PC-9 (cell line): ENCODE measurements at regions not wholly inside any gene's neighbourhood (a gene's known extent, or its start where the extent isn't known, plus 50 kb on each side); places are given as distances from the start of the nearest gene placed in this dataset.

Source experiments
- BruUV-seq: library from RNA; stranded (reverse); fragments of 400-500 nt; replicated peaks from 2 replicates; lab custom pipeline; 2021; lab: Mats Ljungman, UMichigan
- CTCF ChIA-PET: fragments of 300-600 bp; sonication (Branson Sonifier 250); formaldehyde crosslinking; loops from one replicate; lab custom pipeline; 2022; ENCODE audit warnings: antibody characterized with exemption; lab: Charles Lee
- POLR2A ChIA-PET: fragments of 300-600 bp; sonication (Branson Sonifier 250); formaldehyde crosslinking; loops from one replicate; lab custom pipeline; 2022; ENCODE audit warnings: antibody characterized with exemption; ENCODE audit not compliant: unreplicated experiment; lab: Charles Lee
- DNase-seq, 2 experiments: peaks; one replicate each; pipeline versions ENCODE4 v3.0.0 to v3.0.0-alpha.2; 2015 to 2022; ENCODE audit warnings: mixed read lengths in 1 of 2
- H2AFZ ChIP-seq: fragments of 200-600 bp; sonication (generic); 2 replicates; pipeline ENCODE4 v1.8.1; 2017; ENCODE audit warnings: antibody characterized with exemption
- H3F3A ChIP-seq: fragments of 200-600 bp; sonication (generic); 2 replicates; pipeline ENCODE4 v1.8.1; 2017; ENCODE audit warnings: antibody characterized with exemption, mild to moderate bottlenecking, low read depth; ENCODE audit not compliant: insufficient read depth
- H3K27ac ChIP-seq: fragments of 200-600 bp; sonication (generic); 2 replicates; pipeline ENCODE4 v1.6.1; 2016; ENCODE audit warnings: mixed run types
- H3K27me3 ChIP-seq: fragments of 200-600 bp; sonication (generic); 2 replicates; pipeline ENCODE4 v1.6.1; 2016; ENCODE audit warnings: low read depth, mixed run types; ENCODE audit not compliant: insufficient read depth
- H3K36me3 ChIP-seq: fragments of 200-600 bp; sonication (generic); 2 replicates; pipeline ENCODE4 v1.6.1; 2016; ENCODE audit warnings: low read depth, mixed run types
- H3K4me1 ChIP-seq: fragments of 200-600 bp; sonication (generic); replicated peaks from 2 replicates; pipeline ENCODE4 v1.6.1; 2016; ENCODE audit warnings: mixed run types; ENCODE audit not compliant: insufficient read depth
- H3K4me2 ChIP-seq: fragments of 200-600 bp; sonication (generic); 2 replicates; pipeline ENCODE4 v1.6.1; 2017; ENCODE audit warnings: mixed run types
- H3K4me3 ChIP-seq: fragments of 200-600 bp; sonication (generic); 2 replicates; pipeline ENCODE4 v1.6.1; 2016; ENCODE audit warnings: mixed run types
- H3K79me2 ChIP-seq: fragments of 200-600 bp; sonication (generic); 2 replicates; pipeline ENCODE4 v1.6.1; 2017; ENCODE audit warnings: low read depth, mixed run types
- H3K9me2 ChIP-seq: fragments of 200-600 bp; sonication (generic); 2 replicates; pipeline ENCODE4 v1.8.1; 2017; ENCODE audit warnings: mild to moderate bottlenecking; ENCODE audit not compliant: insufficient read depth
- H3K9me3 ChIP-seq: fragments of 200-600 bp; sonication (generic); 2 replicates; pipeline ENCODE4 v1.8.1; 2016; ENCODE audit warnings: low read depth; ENCODE audit not compliant: insufficient read depth
- H4K20me1 ChIP-seq: fragments of 200-600 bp; sonication (generic); 2 replicates; pipeline ENCODE4 v1.8.1; 2017; ENCODE audit not compliant: insufficient read depth
- EZH2 ChIP-seq: fragments of 200-600 bp; sonication (generic); IDR thresholded peaks from 2 replicates; pipeline ENCODE4 v1.8.0; 2017; ENCODE audit warnings: antibody characterized with exemption, low read depth
- intact Hi-C: fragments of 100-400 bp; cut with micrococcal nuclease; formaldehyde crosslinking; loops from one replicate; pipeline ENCODE4 v1.10.0; 2022; ENCODE audit not compliant: unreplicated experiment
- TF ChIP-seq, protein P1 (sequence below): fragments of 200-600 bp; sonication (generic); conservative IDR thresholded peaks from 2 replicates; pipeline ENCODE4 v1.6.1; 2017; ENCODE audit warnings: mixed run types, antibody characterized with exemption, mild to moderate bottlenecking, moderate library complexity

DNA sequence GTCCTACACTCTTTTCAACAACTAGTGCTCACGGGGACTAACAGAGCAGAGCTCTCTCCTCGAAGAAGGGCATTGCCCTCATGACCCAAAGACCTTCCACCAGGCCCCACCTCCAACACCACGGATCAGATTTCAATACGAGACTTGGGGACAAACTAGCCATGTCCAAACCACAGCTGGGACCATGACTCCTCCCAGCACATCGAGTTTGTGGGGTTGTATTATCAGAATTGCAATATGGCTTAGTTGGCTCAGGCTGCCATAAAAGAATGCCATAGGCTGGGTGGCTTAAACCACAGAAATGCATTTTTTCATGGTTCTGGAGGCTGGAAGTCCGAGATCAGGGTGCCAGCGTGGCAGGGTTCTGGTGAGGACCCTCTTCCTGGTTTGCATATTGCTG, 189.7 kb upstream of the PMEPA1 start:
- H3K36me3 ChIP-seq = no peaks in the 10 kb centered on the region
- intact Hi-C loops = no loop called here
- H3K4me2 ChIP-seq = no peak overlapping the region
- H3K9me3 ChIP-seq = no peaks in the 10 kb centered on the region
- no peak overlapping the region for H3K27ac ChIP-seq
- H3K27me3 ChIP-seq = no peaks in the 10 kb centered on the region
- H2AFZ ChIP-seq = no peak overlapping the region
- H3K79me2 ChIP-seq = no peaks in the 10 kb centered on the region
- no peak overlapping the region for H3K4me3 ChIP-seq
- CTCF ChIA-PET = no interaction called here
- TF ChIP-seq, protein P1, sequence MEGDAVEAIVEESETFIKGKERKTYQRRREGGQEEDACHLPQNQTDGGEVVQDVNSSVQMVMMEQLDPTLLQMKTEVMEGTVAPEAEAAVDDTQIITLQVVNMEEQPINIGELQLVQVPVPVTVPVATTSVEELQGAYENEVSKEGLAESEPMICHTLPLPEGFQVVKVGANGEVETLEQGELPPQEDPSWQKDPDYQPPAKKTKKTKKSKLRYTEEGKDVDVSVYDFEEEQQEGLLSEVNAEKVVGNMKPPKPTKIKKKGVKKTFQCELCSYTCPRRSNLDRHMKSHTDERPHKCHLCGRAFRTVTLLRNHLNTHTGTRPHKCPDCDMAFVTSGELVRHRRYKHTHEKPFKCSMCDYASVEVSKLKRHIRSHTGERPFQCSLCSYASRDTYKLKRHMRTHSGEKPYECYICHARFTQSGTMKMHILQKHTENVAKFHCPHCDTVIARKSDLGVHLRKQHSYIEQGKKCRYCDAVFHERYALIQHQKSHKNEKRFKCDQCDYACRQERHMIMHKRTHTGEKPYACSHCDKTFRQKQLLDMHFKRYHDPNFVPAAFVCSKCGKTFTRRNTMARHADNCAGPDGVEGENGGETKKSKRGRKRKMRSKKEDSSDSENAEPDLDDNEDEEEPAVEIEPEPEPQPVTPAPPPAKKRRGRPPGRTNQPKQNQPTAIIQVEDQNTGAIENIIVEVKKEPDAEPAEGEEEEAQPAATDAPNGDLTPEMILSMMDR = no peak
- no peak for TF ChIP-seq EZH2
- no TSS peak for BruUV-seq
- H4K20me1 ChIP-seq = no peaks in the 10 kb centered on the region
- H3K4me1 ChIP-seq = peaks cover 30% of the 10 kb centered on the region
- peak in 1 of 2 experiments; percentile 35 for DNase-seq
- POLR2A ChIA-PET = interaction anchor here (0.6 kb wide), 1 partner anchor 282 kb away, joined by 8 read pairs; no protein-coding TSS in a partner anchor
- H3K9me2 ChIP-seq = no peaks in the 10 kb centered on the region
- 0 out of 2 replicates have a peak, but pooled peaks cover 5% of the 10 kb centered on the region for H3F3A ChIP-seq

DNA sequence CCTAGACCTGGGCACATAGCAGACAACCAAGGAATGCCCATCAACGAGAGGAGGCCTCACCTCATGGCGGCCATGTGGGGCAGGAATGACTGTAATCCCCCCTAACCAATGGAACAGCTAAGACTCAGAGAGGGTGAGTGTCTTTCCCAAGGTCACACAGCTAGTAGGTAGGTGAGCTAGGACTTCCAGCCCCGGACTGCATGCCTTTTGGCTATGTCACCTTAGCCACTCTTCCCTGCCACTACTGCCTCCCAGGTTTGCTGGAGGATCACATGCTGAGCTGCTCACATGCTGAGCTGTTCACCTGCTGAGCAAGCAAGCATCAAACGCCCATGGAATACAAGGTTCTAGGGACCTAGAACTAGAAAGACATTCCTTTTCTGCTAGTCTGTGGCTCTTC, 188.5 kb upstream of the PMEPA1 start:
- POLR2A ChIA-PET = no interaction called here
- no TSS peak for BruUV-seq
- intact Hi-C loops = no loop called here

DNA sequence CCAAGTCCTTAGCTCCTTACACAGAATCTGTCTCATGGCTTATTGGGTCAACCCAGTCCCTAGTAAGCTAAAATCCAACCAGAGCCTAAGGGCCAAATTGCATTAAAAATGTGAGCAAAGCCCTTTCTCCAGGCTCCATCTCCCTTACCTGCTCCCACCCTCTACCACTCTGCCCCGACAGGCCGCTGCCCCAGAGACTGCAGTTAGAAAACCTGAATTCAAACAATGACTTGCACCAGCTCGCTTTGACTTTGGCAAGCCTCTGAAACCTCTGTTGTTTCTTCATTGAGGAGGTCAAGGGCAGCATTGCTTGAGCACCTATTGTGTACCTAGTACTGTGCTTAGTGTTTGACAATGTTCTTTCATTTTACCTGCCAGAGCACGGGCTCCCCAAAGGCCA, 188.1 kb upstream of the PMEPA1 start:
- no peaks in the 10 kb centered on the region for H3K36me3 ChIP-seq
- no peak overlapping the region for H3K4me2 ChIP-seq
- H2AFZ ChIP-seq = no peak overlapping the region
- H3K79me2 ChIP-seq = no peaks in the 10 kb centered on the region
- H3K4me3 ChIP-seq = no peak overlapping the region
- BruUV-seq = no TSS peak
- no peaks in the 10 kb centered on the region for H3K9me2 ChIP-seq
- intact Hi-C loops = no loop called here
- POLR2A ChIA-PET = no interaction called here
- no peak overlapping the region for H3K27ac ChIP-seq
- H3F3A ChIP-seq = 0 out of 2 replicates have a peak, but pooled peaks cover 3% of the 10 kb centered on the region
- no peaks in the 10 kb centered on the region for H3K27me3 ChIP-seq
- H4K20me1 ChIP-seq = no peaks in the 10 kb centered on the region
- CTCF ChIA-PET = no interaction called here
- peaks cover 27% of the 10 kb centered on the region for H3K4me1 ChIP-seq
- no peak for TF ChIP-seq EZH2
- TF ChIP-seq, protein P1 = no peak
- no peak for DNase-seq
- no peaks in the 10 kb centered on the region for H3K9me3 ChIP-seq

More for the DNA sequence above, 188.5 kb upstream of the PMEPA1 start:
- Histone ChIP-seq H4K20me1 (no peaks in the 10 kb centered on the region), H3K36me3 (no peaks in the 10 kb centered on the region), H3K4me1 (peaks cover 30% of the 10 kb centered on the region), H3K4me3 (no peak overlapping the region), H3K4me2 (no peak overlapping the region), H2AFZ (no peak overlapping the region), H3K27ac (no peak overlapping the region), H3K27me3 (no peaks in the 10 kb centered on the region), H3K9me2 (no peaks in the 10 kb centered on the region), H3K9me3 (no peaks in the 10 kb centered on the region), H3K79me2 (no peaks in the 10 kb centered on the region), H3F3A (0 out of 2 replicates have a peak, but pooled peaks cover 5% of the 10 kb centered on the region)
- no peak for DNase-seq
- TF ChIP-seq, protein P1 = no peak
- TF ChIP-seq EZH2 = no peak
- CTCF ChIA-PET = no interaction called here
